Activated CD4-positive, alpha-beta memory T cell treated with anti-CD3 and anti-CD28 coated beads, Interleukin-2, amount 10 ng/mL, durations not matched to agents 7 days and 5 days (primary cell): ENCODE measurements at regions not wholly inside any gene's neighbourhood (a gene's known extent, or its start where the extent isn't known, plus 50 kb on each side); places are given as distances from the start of the nearest gene placed in this dataset.

Source experiments
- CTCF ChIA-PET: fragments of 350-600 bp; sonication (Branson Sonifier 250); formaldehyde crosslinking; loops from one replicate; lab custom pipeline; 2021; ENCODE audit warnings: antibody characterized with exemption, inconsistent platforms; lab: Charles Lee
- POLR2A ChIA-PET: fragments of 350-600 bp; sonication (Branson Sonifier 250); formaldehyde crosslinking; loops from one replicate; lab custom pipeline; 2021; ENCODE audit warnings: antibody characterized with exemption; lab: Charles Lee
- DNase-seq: peaks from one replicate; pipeline ENCODE4 v3.0.0-alpha.2; 2020
- H3K27ac Mint-ChIP-seq: one replicate; pipeline ENCODE4 v1.8.0; 2021; ENCODE audit warnings: mild to moderate bottlenecking, mixed read lengths
- H3K27me3 Mint-ChIP-seq: one replicate; pipeline ENCODE4 v1.8.0; 2021; ENCODE audit warnings: mixed read lengths
- H3K36me3 Mint-ChIP-seq: one replicate; pipeline ENCODE4 v1.8.0; 2021; ENCODE audit warnings: low read depth, mixed read lengths
- H3K4me1 Mint-ChIP-seq: one replicate; pipeline ENCODE4 v1.8.0; 2021; ENCODE audit warnings: mixed read lengths
- H3K4me3 Mint-ChIP-seq: one replicate; pipeline ENCODE4 v1.8.0; 2021; ENCODE audit warnings: mild to moderate bottlenecking, mixed read lengths
- H3K9me3 Mint-ChIP-seq: one replicate; pipeline ENCODE4 v1.8.0; 2021; ENCODE audit warnings: mixed read lengths

GRCh38 chr5:159819591-159820411 lies 96.5 kb upstream of the ADRA1B start:
- H3K9me3 Mint-ChIP-seq: no peaks in the 10 kb centered on the region
- no peaks in the 10 kb centered on the region for H3K36me3 Mint-ChIP-seq
- H3K4me1 Mint-ChIP-seq: no peaks in the 10 kb centered on the region
- DNase-seq: no peak
- H3K27ac Mint-ChIP-seq: no peak overlapping the region
- CTCF ChIA-PET: no interaction called here
- POLR2A ChIA-PET: no interaction called here
- H3K27me3 Mint-ChIP-seq: peaks cover 23% of the 10 kb centered on the region
- no peak overlapping the region for H3K4me3 Mint-ChIP-seq

- ChIA-PET POLR2A (no interaction called here), CTCF (no interaction called here)
- no peaks in the 10 kb centered on the region for H3K36me3 Mint-ChIP-seq
- peaks cover 2% of the 10 kb centered on the region for H3K4me1 Mint-ChIP-seq
- no peaks in the 10 kb centered on the region for H3K9me3 Mint-ChIP-seq
- no peak overlapping the region for H3K4me3 Mint-ChIP-seq
- no peak overlapping the region for H3K27ac Mint-ChIP-seq
- DNase-seq: no peak
- H3K27me3 Mint-ChIP-seq: peaks cover 28% of the 10 kb centered on the region
Measured at GRCh38 chr5:159820692-159821091, 95.6 kb upstream of the ADRA1B start.

- ChIA-PET CTCF (no interaction called here), POLR2A (no interaction called here)
- H3K4me1 Mint-ChIP-seq: peaks cover 9% of the 10 kb centered on the region
- no peak overlapping the region for H3K4me3 Mint-ChIP-seq
- H3K27me3 Mint-ChIP-seq: peaks cover 24% of the 10 kb centered on the region
- H3K27ac Mint-ChIP-seq: no peak overlapping the region
- H3K36me3 Mint-ChIP-seq: no peaks in the 10 kb centered on the region
- H3K9me3 Mint-ChIP-seq: no peaks in the 10 kb centered on the region
- DNase-seq: no peak
Measured at GRCh38 chr5:159821461-159821940, 94.8 kb upstream of the ADRA1B start.

GRCh38 chr5:159824188-159825161 lies 91.8 kb upstream of the ADRA1B start:
- no peak for DNase-seq
- H3K27ac Mint-ChIP-seq: no peak overlapping the region
- peaks cover 27% of the 10 kb centered on the region for H3K27me3 Mint-ChIP-seq
- H3K4me1 Mint-ChIP-seq: peaks cover 16% of the 10 kb centered on the region
- H3K36me3 Mint-ChIP-seq: no peaks in the 10 kb centered on the region
- ChIA-PET POLR2A (no interaction called here), CTCF (no interaction called here)
- no peak overlapping the region for H3K4me3 Mint-ChIP-seq
- H3K9me3 Mint-ChIP-seq: no peaks in the 10 kb centered on the region

GRCh38 chr5:159825551-159826051 lies 90.7 kb upstream of the ADRA1B start:
- Mint-ChIP-seq H3K4me1 (peaks cover 16% of the 10 kb centered on the region), H3K9me3 (no peaks in the 10 kb centered on the region), H3K4me3 (no peak overlapping the region), H3K36me3 (no peaks in the 10 kb centered on the region), H3K27me3 (peaks cover 32% of the 10 kb centered on the region), H3K27ac (no peak overlapping the region)
- POLR2A ChIA-PET: no interaction called here
- no peak for DNase-seq
- CTCF ChIA-PET: no interaction called here

- Mint-ChIP-seq H3K27me3 (peaks cover 35% of the 10 kb centered on the region), H3K36me3 (no peaks in the 10 kb centered on the region), H3K4me1 (peaks cover 16% of the 10 kb centered on the region), H3K4me3 (no peak overlapping the region), H3K9me3 (no peaks in the 10 kb centered on the region), H3K27ac (peak overlapping the region; percentile 7)
- ChIA-PET CTCF (no interaction called here), POLR2A (no interaction called here)
- peak; percentile 36 for DNase-seq
Measured at GRCh38 chr5:159826351-159827214, 89.7 kb upstream of the ADRA1B start.

GRCh38 chr5:159827861-159828260 lies 88.4 kb upstream of the ADRA1B start:
- CTCF ChIA-PET: no interaction called here
- Mint-ChIP-seq H3K4me3 (no peak overlapping the region), H3K9me3 (no peaks in the 10 kb centered on the region), H3K36me3 (no peaks in the 10 kb centered on the region), H3K27ac (no peak overlapping the region), H3K4me1 (peaks cover 16% of the 10 kb centered on the region), H3K27me3 (peaks cover 35% of the 10 kb centered on the region)
- no peak for DNase-seq
- POLR2A ChIA-PET: no interaction called here

GRCh38 chr5:159832073-159832472 lies 84.2 kb upstream of the ADRA1B start:
- no peaks in the 10 kb centered on the region for H3K36me3 Mint-ChIP-seq
- peaks cover 2% of the 10 kb centered on the region for H3K4me1 Mint-ChIP-seq
- no peak overlapping the region for H3K27ac Mint-ChIP-seq
- DNase-seq: no peak
- peaks cover 29% of the 10 kb centered on the region for H3K27me3 Mint-ChIP-seq
- H3K9me3 Mint-ChIP-seq: peaks cover 5% of the 10 kb centered on the region
- no peak overlapping the region for H3K4me3 Mint-ChIP-seq
- CTCF ChIA-PET: no interaction called here
- POLR2A ChIA-PET: no interaction called here

GRCh38 chr5:159833088-159833487 lies 83.2 kb upstream of the ADRA1B start:
- POLR2A ChIA-PET: no interaction called here

GRCh38 chr5:159833846-159834245 lies 82.4 kb upstream of the ADRA1B start:
- DNase-seq: no peak
- ChIA-PET CTCF (no interaction called here), POLR2A (no interaction called here)
- Mint-ChIP-seq H3K27me3 (peaks cover 29% of the 10 kb centered on the region), H3K4me3 (no peak overlapping the region), H3K27ac (no peak overlapping the region), H3K36me3 (no peaks in the 10 kb centered on the region), H3K9me3 (peaks cover 5% of the 10 kb centered on the region), H3K4me1 (no peaks in the 10 kb centered on the region)

More at GRCh38 chr5:159833088-159833487, 83.2 kb upstream of the ADRA1B start:
- CTCF ChIA-PET: no interaction called here
- no peaks in the 10 kb centered on the region for H3K36me3 Mint-ChIP-seq
- peaks cover 5% of the 10 kb centered on the region for H3K9me3 Mint-ChIP-seq
- peaks cover 29% of the 10 kb centered on the region for H3K27me3 Mint-ChIP-seq
- no peak for DNase-seq
- no peak overlapping the region for H3K4me3 Mint-ChIP-seq
- H3K4me1 Mint-ChIP-seq: no peaks in the 10 kb centered on the region
- H3K27ac Mint-ChIP-seq: no peak overlapping the region

- Mint-ChIP-seq H3K9me3 (peaks cover 5% of the 10 kb centered on the region), H3K36me3 (no peaks in the 10 kb centered on the region), H3K27ac (no peak overlapping the region), H3K4me1 (no peaks in the 10 kb centered on the region), H3K4me3 (no peak overlapping the region), H3K27me3 (peaks cover 29% of the 10 kb centered on the region)
- no peak for DNase-seq
- CTCF ChIA-PET: no interaction called here
- POLR2A ChIA-PET: interaction anchor here (0.8 kb wide), 1 partner anchor 62 kb away, joined by 3 read pairs; no protein-coding TSS in a partner anchor
Measured at GRCh38 chr5:159835548-159835947, 80.7 kb upstream of the ADRA1B start.

GRCh38 chr5:159836691-159837090 lies 79.6 kb upstream of the ADRA1B start:
- no peak for DNase-seq
- peaks cover 5% of the 10 kb centered on the region for H3K9me3 Mint-ChIP-seq
- no peak overlapping the region for H3K4me3 Mint-ChIP-seq
- no peaks in the 10 kb centered on the region for H3K4me1 Mint-ChIP-seq
- CTCF ChIA-PET: no interaction called here
- no peak overlapping the region for H3K27ac Mint-ChIP-seq
- POLR2A ChIA-PET: no interaction called here
- H3K27me3 Mint-ChIP-seq: peaks cover 27% of the 10 kb centered on the region
- H3K36me3 Mint-ChIP-seq: no peaks in the 10 kb centered on the region
